ENCODE measurements at regions not wholly inside any gene's neighbourhood (a gene's known extent, or its start where the extent isn't known, plus 50 kb on each side); places are given as distances from the start of the nearest gene placed in this dataset.

- TF ChIP-seq CTCF (conservative IDR thresholded peaks at IDR 0.05; ENCODE audit: low read depth in 2 of 2): no peak
- TF ChIP-seq NANOG (IDR thresholded peaks at IDR 0.05; ENCODE audit: borderline replicate concordance): no peak
- no peak for TF ChIP-seq EZH2phosphoT487 (IDR thresholded peaks at IDR 0.05; ENCODE audit: unreplicated experiment)
- TF ChIP-seq ETS1 (IDR thresholded peaks at IDR 0.05): no peak
- TF ChIP-seq EZH2 (IDR thresholded peaks at IDR 0.05; ENCODE audit: low read depth, unreplicated experiment): no peak
- TF ChIP-seq JUNB (IDR thresholded peaks at IDR 0.05; ENCODE audit: unreplicated experiment): no peak
- TF ChIP-seq ZNF331 (CRISPR knock-in tag; IDR thresholded peaks at IDR 0.05; ENCODE audit: low read depth): no peak
Observed at GRCh38 chr11:71342116-71342515, 89.7 kb upstream of the SHANK2 start (continued).

GRCh38 chr11:71341596-71341995, 89.2 kb upstream of the SHANK2 start:
- H3F3A ChIP-seq (replicated peaks; ENCODE audit: low read depth): no peaks in the 10 kb centered on the region
- H3K79me2 ChIP-seq (replicated peaks; ENCODE audit: insufficient read depth): no peaks in the 10 kb centered on the region
- no peaks in the 10 kb centered on the region for H3K36me3 Mint-ChIP-seq (ENCODE audit: low read depth)
- no peak overlapping the region for H3K4me3 ChIP-seq
- H3K27me3 ChIP-seq (ENCODE audit: insufficient read depth): no peaks in the 10 kb centered on the region
- H4K20me1 ChIP-seq (replicated peaks; ENCODE audit: insufficient read depth): no peaks in the 10 kb centered on the region
- peaks cover 13% of the 10 kb centered on the region for H3K27me3 Mint-ChIP-seq (ENCODE audit: insufficient read depth, low read depth, poor library complexity)
- H3K9me2 ChIP-seq (ENCODE audit: insufficient read depth): 0 out of 2 replicates have a peak, but pooled peaks cover 9% of the 10 kb centered on the region
- DNase-seq (ENCODE audit: low spot score) (no peak), ATAC-seq (no peak)
- H3K27ac Mint-ChIP-seq: no peak overlapping the region
- no peak overlapping the region for H3K4me3 Mint-ChIP-seq
- H3K4me1 Mint-ChIP-seq: peaks cover 14% of the 10 kb centered on the region
- H3K27ac ChIP-seq (ENCODE audit: low read depth): no peak overlapping the region
- H3K4me2 ChIP-seq: no peak overlapping the region
- TF ChIP-seq STAT1 (IDR thresholded peaks at IDR 0.05; ENCODE audit: unreplicated experiment): no peak
- TF ChIP-seq NANOG (IDR thresholded peaks at IDR 0.05; ENCODE audit: borderline replicate concordance): no peak
- no peak for TF ChIP-seq POLR2AphosphoS5 (IDR thresholded peaks at IDR 0.05; ENCODE audit: low read depth)
- TF ChIP-seq ZNF114 (CRISPR knock-in tag; IDR thresholded peaks at IDR 0.05): no peak
- no peak for TF ChIP-seq EZH2phosphoT487 (IDR thresholded peaks at IDR 0.05; ENCODE audit: unreplicated experiment)
- no peak for TF ChIP-seq EZH2 (IDR thresholded peaks at IDR 0.05; ENCODE audit: low read depth, unreplicated experiment)
- TF ChIP-seq JUNB (IDR thresholded peaks at IDR 0.05; ENCODE audit: unreplicated experiment): no peak
- TF ChIP-seq CTCF (conservative IDR thresholded peaks at IDR 0.05; ENCODE audit: low read depth in 2 of 2): no peak
- peaks cover 12% of the 10 kb centered on the region; the same call in 1 of the 2 replicates for H3K4me1 ChIP-seq (ENCODE audit: insufficient read depth)
- no peaks in the 10 kb centered on the region for H3K36me3 ChIP-seq (ENCODE audit: insufficient read depth)
- H3K9me3 Mint-ChIP-seq: no peaks in the 10 kb centered on the region
- H2AFZ ChIP-seq: no peak overlapping the region

Measured in GM23338 (cell line).